ENCODE measurements at regions not wholly inside any gene's neighbourhood (a gene's known extent, or its start where the extent isn't known, plus 50 kb on each side); places are given as distances from the start of the nearest gene placed in this dataset.

DNA sequence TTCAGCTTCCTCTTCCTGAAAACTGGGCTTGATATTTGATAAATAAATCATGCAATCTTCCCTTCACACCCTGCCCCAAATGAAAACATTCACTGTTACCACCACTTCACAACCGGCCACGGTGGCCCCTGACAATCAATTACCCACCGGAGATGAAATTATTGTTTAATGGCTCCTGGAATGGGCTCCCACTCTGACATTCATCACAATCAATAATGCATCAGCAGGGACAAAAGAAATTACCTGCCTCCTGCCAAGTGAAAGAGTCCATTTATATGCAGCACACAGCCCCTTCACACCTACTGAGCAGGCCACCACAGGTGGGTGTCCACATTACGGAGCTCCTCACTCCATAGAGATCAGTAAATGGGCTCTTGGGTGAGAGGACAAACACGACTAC, 193.5 kb upstream of the SNX19 start:
- Histone ChIP-seq H3K4me3 (replicated peaks; ENCODE audit: insufficient read depth, low read length) (no peak overlapping the region), H3K27me3 (ENCODE audit: insufficient read depth, poor library complexity, severe bottlenecking) (no peaks in the 10 kb centered on the region), H3K27ac (replicated peaks) (no peak overlapping the region)
- TF ChIP-seq, protein P1, sequence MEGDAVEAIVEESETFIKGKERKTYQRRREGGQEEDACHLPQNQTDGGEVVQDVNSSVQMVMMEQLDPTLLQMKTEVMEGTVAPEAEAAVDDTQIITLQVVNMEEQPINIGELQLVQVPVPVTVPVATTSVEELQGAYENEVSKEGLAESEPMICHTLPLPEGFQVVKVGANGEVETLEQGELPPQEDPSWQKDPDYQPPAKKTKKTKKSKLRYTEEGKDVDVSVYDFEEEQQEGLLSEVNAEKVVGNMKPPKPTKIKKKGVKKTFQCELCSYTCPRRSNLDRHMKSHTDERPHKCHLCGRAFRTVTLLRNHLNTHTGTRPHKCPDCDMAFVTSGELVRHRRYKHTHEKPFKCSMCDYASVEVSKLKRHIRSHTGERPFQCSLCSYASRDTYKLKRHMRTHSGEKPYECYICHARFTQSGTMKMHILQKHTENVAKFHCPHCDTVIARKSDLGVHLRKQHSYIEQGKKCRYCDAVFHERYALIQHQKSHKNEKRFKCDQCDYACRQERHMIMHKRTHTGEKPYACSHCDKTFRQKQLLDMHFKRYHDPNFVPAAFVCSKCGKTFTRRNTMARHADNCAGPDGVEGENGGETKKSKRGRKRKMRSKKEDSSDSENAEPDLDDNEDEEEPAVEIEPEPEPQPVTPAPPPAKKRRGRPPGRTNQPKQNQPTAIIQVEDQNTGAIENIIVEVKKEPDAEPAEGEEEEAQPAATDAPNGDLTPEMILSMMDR (IDR thresholded peaks at IDR 0.05; ENCODE audit: insufficient read depth, low read length), result no peak
- DNase-seq (ENCODE audit: low read depth in 1 of 2, low spot score in 1 of 2), result no peak

DNA sequence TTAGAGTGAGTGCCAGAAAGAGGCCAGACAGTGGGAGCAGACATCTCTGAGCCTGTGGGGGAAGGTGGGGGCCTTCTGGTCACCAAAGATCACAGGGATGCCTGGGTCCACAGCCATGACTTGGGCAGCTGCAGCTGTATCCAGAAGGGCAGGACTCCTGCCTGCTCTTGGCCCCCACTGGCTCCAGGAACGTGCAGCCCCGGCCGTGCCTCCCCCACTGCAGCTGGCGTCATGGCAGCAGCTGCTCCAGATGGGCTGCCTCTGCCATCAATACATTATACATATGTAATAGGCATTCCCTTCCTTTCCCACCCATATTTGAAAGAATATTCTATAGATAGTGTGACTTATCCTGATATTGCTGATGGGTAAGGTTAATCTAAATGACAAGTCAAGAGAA, 195.5 kb upstream of the SNX19 start:
- TF ChIP-seq GABPA (IDR thresholded peaks at IDR 0.05; ENCODE audit: low read depth), result no peak
- TF ChIP-seq SPI1 (IDR thresholded peaks at IDR 0.05; ENCODE audit: borderline replicate concordance, low read depth), result no peak
- TF ChIP-seq, protein P2, sequence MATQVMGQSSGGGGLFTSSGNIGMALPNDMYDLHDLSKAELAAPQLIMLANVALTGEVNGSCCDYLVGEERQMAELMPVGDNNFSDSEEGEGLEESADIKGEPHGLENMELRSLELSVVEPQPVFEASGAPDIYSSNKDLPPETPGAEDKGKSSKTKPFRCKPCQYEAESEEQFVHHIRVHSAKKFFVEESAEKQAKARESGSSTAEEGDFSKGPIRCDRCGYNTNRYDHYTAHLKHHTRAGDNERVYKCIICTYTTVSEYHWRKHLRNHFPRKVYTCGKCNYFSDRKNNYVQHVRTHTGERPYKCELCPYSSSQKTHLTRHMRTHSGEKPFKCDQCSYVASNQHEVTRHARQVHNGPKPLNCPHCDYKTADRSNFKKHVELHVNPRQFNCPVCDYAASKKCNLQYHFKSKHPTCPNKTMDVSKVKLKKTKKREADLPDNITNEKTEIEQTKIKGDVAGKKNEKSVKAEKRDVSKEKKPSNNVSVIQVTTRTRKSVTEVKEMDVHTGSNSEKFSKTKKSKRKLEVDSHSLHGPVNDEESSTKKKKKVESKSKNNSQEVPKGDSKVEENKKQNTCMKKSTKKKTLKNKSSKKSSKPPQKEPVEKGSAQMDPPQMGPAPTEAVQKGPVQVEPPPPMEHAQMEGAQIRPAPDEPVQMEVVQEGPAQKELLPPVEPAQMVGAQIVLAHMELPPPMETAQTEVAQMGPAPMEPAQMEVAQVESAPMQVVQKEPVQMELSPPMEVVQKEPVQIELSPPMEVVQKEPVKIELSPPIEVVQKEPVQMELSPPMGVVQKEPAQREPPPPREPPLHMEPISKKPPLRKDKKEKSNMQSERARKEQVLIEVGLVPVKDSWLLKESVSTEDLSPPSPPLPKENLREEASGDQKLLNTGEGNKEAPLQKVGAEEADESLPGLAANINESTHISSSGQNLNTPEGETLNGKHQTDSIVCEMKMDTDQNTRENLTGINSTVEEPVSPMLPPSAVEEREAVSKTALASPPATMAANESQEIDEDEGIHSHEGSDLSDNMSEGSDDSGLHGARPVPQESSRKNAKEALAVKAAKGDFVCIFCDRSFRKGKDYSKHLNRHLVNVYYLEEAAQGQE (IDR thresholded peaks at IDR 0.05; ENCODE audit: insufficient replicate concordance, low read depth), result no peak
- TF ChIP-seq, protein P1 (IDR thresholded peaks at IDR 0.05; ENCODE audit: insufficient read depth, low read length), result no peak
- TF ChIP-seq POLR2AphosphoS5 (IDR thresholded peaks at IDR 0.05; ENCODE audit: low read depth), result no peak
- H3K4me3 ChIP-seq (replicated peaks; ENCODE audit: insufficient read depth, low read length), result no peak overlapping the region
- no peaks in the 10 kb centered on the region for H3K27me3 ChIP-seq (ENCODE audit: insufficient read depth, poor library complexity, severe bottlenecking)
- DNase-seq (ENCODE audit: low read depth in 1 of 2, low spot score in 1 of 2), result no peak
- H3K27ac ChIP-seq (replicated peaks), result no peak overlapping the region

DNA sequence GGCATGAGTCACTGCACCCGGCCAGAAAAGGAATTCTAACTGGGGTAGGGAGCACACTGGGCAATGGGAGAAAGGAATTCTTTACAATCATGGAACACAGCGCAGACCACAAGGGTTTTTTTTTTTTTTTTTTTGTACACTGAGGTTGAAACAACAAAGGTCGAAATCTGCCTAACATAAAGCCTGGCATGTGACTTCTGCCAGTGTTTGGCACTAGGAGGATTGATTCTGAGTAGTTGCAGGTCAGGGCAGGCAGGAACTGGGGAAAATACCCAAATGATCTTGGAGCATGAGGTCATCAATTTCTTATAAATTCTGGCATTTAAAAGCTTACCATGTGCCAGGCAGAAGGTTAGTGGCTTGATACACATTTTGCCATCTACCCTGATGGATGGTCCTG, 202.0 kb upstream of the SNX19 start:
- DNase-seq (ENCODE audit: low read depth in 1 of 2, low spot score in 1 of 2), result no peak
- Histone ChIP-seq H3K27me3 (ENCODE audit: insufficient read depth, poor library complexity, severe bottlenecking) (no peaks in the 10 kb centered on the region), H3K4me3 (replicated peaks; ENCODE audit: insufficient read depth, low read length) (no peak overlapping the region), H3K27ac (replicated peaks) (no peak overlapping the region)
- TF ChIP-seq, protein P2 (IDR thresholded peaks at IDR 0.05; ENCODE audit: insufficient replicate concordance, low read depth), result no peak
- TF ChIP-seq SPI1 (IDR thresholded peaks at IDR 0.05; ENCODE audit: borderline replicate concordance, low read depth), result no peak
- no peak for TF ChIP-seq POLR2AphosphoS5 (IDR thresholded peaks at IDR 0.05; ENCODE audit: low read depth)
- TF ChIP-seq, protein P1 (IDR thresholded peaks at IDR 0.05; ENCODE audit: insufficient read depth, low read length), result no peak
- no peak for TF ChIP-seq GABPA (IDR thresholded peaks at IDR 0.05; ENCODE audit: low read depth)

All from HL-60 (cell line).